GM19240 (cell line): ENCODE measurements at regions not wholly inside any gene's neighbourhood (a gene's known extent, or its start where the extent isn't known, plus 50 kb on each side); places are given as distances from the start of the nearest gene placed in this dataset.

Source experiments
- DNase-seq: peaks from one replicate; pipeline ENCODE4 v3.0.0; 2011; ENCODE audit warnings: low spot score; ENCODE audit not compliant: insufficient read length

DNA sequence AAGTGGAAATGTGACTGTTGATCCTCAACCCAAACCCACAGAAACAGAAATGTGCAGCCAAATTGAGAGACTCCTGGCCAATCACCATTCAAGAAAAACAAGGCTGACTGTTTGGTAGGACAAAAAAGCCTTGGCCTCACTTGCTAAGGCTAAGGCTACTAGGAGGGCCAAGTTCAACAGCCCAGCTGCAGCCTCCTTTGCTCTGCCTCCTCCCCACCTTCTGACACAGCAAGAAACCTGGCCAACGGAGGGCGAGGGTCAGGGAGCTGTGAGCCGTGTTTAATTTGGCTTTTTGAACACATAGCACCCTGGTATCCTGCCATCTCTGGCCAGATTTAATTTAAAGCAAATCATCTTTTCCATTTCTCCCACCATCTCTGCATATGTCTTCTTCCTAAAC, 165.8 kb upstream of the RAB4A start:
- no peak for DNase-seq

DNA sequence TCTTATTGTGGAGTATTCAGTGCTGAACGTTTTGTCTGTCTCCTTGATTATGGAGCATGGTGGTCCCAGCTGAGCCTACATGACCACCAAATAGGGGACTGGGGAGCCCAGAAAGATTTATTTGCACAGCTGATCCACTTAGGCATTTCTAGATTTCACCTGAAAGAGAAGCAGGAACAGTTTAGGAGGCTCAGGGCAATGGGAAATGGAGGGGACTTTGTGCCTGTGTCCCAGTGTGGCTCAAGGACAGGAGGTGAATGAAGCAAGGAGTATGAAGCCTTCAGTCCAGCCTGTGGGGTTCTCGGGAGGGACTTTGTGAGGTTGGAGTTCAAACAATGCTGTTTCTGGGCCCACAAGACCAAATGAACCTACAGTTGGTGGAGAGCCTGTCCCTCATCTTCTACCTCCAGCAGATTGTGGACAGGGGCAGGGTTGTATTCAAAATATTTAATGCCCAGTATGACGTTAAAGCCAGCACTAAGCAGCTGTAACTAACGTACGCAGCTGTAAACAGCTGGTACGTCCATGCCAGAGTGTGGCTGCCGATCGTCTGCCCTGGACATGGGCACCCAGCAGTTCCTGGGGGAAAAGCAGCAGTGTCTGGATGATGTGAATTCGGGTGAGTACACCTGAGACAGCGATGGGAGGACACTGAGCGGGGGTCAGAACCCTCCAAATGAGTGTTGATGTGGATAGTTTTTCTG, 164.9 kb upstream of the RAB4A start:
- no peak for DNase-seq

DNA sequence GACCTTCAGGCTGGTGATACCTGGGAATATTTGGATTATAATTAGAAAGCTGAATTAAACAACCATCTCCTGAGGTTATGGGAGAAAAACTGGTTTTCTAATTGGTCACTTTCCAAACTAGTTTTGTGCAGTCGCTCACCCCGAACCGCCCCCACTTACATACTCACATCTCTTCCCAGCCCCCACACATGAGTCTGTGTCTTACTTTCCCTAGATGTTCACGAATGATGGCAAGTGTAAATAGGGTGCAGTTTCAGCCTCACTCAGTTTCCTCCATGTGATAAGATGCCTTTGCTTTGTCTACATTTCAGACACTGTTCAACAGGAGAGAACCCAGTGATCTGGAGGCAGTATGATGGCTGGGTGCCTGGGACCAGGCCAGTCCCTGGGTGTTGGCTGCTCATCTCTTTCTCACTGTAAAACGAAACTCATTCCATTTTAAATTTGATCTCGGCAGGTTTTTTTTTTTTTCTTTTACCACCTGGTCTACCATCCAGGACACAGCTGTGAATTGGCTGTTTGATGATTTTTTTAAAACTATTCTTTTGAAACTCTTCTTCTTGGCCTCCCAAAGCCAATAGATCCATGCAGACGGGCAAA, 164.3 kb upstream of the RAB4A start:
- DNase-seq: no peak

DNA sequence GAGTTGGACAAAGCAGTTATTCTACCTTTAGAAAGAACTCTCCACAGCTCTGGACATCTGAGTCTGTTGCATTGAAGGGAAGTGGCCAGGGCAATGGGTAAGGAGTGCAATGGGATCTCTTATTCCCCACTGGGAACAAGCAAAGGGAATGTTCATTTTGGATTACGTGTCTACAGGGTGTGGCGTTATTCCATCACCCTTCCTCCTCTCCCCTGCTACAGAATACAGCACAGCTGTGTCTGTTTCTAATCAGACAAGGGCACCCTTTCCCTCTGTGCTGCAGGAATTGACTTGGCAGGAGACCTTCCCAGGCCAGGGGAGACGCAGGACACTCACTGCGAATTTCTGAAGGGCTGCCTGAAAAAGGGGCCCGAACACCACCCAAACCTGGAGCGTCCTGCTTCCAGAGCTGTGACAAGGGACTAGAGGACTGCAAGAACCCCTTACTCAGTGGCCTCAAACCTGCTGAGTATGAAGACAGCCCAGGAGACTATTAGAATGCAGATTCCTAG, 163.6 kb upstream of the RAB4A start:
- DNase-seq: no peak

DNA sequence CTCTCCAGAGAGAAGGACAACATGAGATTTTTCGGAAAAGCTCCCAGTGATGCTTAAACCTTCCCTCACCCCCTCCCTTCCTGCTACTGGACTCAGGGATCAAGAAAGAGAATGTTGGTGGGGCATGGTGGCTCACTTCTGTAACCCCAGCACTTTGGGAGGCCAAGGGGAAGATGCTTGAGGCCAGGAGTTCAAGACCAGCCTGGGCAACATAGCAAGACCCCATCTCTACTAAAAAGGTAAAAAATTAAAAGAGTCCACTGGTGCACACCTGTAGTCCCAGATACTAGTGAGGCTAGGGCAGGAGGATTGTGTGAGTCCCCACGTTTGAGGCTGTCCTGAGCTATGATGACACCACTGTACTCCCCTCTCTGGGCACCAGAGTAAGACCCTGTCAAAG, 162.9 kb upstream of the RAB4A start:
- DNase-seq: no peak

DNA sequence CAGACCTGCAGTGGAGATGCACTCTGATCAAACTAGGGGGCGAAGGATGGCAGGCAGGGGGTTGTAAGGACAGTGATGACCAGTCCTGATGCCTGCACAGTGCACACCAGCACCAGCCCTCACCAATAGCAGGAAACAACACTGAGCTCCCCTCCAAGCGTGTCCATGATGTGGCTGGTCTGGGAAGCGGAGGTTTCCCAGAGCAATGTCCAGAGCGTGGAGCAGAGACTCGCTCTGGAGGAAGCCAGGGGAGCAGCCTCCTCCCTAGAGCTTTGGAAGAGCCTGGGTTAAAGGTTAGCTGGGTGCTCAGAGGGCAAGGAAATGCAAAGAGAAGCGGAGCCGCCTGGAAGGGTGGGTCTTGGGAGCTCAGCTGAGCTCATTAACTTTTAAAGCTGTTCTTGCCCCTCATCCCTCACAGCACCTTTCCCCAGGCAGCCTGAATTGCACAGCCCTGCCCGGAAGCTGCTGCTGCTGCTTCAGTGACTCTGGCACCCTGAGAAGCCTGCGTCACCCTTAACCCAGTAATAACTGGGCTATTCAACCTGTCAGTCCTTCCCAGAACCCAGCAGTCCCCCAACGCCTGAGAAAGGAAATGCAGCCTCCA, 162.2 kb upstream of the RAB4A start:
- DNase-seq: no peak

DNA sequence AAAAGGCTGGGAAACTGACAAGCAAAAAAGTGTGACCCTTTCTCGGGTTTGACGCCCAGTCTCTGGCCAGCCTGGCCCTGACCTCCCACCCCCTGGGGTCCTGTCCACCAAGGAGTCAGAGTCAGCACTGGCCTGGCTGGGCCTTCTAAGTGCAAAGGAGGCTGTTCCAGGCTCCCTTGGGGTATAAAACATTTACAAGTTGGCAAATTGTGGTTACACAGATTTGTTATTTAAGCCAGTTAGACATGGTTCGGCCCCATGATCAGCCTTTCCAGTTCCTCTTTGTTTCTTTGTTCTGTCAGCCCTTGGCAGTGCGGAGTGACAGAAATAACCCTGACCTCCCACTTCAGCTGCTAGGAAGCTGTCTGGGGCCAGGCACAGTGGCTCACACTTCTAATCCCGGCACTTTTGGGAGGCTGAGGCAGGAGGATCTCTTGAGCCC, 161.6 kb upstream of the RAB4A start:
- DNase-seq: no peak

DNA sequence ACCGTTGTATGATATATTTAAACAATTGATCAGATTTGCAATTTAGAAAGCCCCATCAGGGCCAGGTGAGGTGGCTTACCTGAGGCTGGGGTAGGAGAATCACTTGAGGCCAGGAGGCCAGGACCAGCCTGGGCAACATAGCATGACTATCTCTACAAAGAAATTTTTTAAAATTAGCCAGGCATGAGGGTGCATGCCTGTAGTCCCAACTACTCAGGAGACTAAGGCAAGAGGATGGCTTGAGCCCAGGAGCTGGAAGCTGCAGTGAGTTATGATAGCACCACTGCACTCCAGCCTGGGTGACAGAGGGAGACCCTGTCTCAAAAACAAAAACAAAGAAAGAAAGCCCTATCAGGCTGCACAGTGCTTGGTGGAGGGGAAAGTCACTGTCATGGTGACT, 159.9 kb upstream of the RAB4A start:
- DNase-seq: no peak

DNA sequence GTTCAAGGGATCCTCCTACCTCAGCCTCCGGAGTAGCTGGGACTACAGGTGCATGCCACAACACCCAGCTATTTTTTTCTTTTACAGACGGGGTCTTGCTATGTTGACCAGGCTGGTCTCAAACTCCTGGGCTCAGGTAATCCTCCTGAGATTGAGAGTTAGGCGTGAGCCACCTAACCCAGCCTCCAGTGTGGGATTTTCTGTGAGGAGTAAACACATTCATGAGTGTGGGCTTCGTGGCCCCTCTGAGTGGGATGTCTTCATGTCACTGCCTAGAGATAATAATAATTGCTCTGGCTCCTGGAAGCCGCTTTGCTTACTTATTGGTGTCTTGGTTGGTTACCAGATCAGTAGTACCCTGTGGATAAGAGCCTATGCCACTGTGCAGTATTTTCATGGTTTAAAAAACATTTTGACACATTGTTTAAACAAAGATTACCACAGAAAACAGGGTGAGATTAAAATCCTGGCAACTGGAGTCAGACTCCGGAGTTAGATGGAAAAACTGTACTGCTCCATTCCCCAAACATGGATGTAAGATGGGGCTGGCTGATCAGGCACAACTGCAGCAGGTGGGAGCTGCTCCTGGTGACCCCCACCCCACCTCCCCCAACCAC, 159.1 kb upstream of the RAB4A start:
- no peak for DNase-seq

DNA sequence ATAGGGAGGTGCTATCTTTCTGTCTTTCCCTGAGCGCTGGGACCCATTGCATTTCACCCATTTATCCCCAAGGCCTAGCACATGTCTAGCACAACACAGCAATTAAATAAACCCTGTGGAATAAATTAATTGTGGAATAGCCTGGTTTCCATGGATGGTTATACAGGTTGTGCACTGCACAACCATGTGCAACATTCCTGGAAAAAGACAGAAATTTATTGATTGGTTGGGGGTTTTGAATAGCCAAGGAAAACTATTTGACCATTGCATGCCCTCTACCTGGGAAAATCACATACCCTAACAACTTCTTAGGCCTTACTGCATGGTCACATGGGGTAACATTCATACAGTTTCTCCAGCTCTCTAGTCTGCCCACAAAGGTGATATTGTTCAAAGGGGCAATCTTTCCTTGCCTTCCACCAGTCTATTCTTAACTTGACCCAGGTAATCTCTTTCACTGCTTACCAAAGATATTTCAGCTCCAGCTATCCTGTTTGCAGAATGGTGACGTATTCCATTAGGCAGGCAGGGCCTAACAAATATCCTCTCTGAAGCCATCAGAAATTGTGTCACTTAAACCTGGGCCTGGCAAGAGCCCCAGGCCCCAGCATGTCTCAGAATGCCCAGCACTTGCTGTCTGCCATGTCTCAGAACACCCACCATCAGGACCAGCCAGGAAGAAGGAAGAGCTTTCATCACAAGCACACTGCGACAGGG, 157.9 kb upstream of the RAB4A start:
- DNase-seq: no peak

DNA sequence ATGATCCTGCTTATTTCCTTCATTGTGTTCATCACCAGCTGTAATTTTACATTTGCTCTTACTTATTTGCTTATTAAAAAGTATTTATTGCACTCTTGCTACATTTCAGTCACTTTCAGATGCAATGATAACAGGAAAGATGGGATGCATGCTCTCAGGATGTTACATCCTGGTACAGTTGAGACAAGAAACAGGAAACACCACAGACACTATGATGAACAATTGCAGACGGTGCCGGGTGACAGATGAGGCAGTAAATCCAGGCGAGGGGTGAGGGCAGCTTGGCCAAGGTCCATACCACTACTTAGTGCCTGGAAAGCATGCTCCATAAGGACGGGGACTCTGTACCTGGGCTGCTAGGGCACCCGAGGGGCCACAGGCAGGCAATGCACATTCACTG, 156.6 kb upstream of the RAB4A start:
- no peak for DNase-seq

DNA sequence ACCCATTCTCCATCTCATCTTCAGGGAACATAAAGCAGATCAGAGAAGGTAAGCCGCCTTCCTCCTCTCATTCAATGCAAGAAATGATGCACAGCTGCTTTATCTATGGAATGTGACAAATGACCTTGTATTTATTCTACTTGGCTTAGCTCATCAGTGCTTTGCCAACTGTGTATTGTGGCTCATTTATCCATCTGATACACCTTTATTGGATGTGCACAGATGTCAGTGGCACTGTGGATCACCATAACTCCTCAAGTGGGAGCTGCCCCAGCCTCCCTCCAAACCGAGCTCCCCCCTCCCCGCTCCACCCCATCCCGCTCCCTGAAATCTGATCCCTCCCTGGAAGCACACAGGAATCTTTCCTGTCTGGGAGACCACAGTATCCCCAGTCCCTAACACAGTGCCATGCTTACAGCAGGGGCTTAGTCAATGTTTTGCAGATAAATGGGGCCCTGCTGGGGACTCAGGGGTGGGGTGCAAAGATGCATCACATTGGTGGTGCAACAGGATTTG, 156.0 kb upstream of the RAB4A start:
- no peak for DNase-seq

DNA sequence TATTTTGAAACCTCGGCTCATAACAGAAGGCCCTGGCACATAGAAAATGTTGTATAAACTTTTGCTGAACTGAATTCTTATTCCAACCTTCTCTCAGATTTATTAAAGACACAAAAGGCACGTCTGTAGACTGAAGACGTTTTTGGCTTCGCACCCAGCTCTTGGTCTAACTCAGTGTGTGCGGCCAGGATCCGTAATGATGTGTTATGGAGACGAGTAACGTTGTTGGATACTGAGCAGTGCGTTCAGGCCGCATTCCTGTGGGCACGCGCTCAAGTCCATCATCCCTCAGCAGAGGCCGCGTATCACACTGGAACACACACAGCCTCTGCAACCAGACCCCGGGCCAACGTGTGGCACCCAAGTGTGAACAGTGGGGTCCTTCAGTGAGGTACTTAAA, 154.8 kb upstream of the RAB4A start:
- DNase-seq: no peak

DNA sequence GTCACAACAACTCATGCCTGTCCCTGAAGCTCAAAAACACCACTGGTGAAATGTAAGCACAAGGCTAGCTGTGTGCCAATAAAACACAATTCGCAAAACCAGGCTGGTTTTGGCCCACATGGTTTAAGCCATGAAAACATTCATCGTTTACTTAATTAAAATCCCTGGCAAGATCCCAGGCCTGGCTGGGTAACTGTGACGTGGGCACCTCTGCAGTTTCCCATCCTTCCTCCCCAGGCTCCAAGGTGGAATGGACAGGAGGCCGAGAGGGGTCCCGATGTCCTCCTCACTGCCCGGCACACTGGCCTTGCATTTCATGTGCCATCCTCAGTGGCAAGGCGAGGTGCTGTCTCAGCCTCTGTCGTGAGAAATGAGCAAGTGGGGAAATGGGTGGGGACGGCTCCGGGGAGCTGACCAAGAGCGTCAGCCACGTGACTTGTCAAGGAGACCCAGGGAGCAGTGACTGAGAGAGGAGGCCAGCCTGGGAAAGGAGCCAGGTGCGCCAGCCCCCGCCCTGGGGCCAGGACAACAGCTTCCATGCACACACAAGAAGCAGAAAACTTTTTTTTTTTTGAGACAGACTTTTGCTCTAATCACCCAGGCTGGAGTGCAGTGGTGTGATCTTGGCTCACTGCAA, 153.1 kb upstream of the RAB4A start:
- no peak for DNase-seq

DNA sequence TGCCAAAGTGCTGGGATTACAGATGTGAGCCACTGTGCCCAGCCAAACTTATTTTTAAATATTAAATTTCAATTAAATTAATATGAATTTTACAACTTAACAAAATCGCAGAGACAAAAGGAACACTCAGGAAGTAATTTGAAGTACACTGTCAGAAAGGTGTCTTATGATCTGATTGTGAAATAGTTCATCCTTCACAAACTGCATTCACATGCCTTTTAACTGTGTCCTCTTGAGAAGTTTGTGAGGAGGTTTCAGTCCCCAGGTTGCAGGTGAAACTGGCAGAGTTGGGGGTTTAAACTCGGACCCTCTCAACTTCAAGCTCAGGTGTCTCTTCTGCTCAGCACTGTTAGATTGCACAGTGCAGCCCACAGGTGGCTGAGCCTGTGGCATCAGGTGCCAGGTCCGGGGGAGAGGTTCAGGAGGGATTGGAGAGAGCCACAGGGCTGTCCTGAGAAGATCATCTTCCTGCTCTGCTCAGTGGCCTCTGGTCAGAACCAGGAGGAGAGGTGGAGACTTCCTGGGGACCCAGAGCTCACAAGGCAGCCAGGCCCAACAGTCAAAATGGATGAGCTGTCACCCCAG, 152.3 kb upstream of the RAB4A start:
- DNase-seq: no peak

DNA sequence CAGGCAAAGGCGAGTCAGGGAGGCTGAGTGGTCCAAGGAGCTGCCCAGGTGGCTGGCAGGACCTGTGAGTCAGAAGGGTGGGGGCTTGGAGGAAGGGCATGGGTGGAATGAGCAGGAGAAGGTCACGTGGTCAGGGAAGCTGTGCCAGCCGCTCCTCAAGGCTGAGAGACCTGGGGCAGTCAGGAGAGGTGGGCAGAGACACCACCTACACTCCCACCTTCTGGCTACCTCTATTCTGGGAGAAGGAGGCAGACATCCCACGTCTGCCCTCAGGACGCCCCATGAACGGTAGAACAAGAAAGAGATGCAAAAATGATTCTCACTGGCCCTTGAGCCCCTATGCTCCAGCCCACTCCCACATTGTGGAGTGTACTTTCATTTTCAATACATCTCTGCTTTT, 151.8 kb upstream of the RAB4A start:
- DNase-seq: no peak

DNA sequence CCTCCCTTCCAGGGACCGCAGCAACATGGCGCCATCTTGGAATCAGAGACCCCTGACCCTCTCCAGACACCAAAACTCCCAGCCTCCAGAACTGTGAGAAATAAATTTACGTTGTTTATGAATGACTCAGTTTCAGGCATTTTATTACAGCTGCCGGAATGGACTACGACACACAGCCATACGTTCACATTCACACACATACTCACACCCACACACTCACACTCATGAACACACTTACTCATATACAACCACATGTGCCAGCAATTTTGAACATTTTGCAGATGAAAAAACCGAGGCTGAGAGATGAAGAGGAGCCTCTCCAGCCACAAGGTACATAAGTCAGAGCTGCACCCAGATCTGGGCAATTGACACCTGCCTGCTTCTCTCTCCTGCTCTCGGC, 151.0 kb upstream of the RAB4A start:
- no peak for DNase-seq

DNA sequence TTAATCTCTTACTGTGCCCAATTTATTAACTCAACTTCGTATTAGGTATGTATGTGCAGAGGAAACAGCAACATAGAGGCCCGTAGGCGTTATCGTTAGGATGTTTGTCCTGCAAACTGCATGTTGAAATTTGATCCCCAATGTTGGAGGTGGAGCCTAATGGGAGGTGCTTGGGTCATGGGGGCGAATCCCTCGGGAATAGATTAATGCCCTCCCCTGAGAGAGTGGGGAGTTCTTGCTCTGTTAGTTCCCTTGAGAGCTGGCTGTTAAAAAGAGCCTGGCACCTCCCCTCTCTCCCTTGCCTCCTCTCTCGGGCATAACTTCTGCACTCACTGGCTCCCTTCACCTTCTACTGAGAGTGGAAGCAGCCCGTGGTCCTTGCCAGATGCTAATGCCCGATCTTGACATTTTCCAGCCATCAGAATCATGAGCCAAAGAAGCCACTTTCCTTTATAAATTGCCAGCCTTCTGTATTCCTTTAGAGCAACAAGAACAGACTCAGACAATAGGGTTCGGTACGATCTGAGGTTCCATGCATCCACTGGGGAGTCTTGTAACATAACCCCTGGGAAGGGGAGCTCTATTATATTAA, 149.0 kb upstream of the RAB4A start:
- DNase-seq: no peak

DNA sequence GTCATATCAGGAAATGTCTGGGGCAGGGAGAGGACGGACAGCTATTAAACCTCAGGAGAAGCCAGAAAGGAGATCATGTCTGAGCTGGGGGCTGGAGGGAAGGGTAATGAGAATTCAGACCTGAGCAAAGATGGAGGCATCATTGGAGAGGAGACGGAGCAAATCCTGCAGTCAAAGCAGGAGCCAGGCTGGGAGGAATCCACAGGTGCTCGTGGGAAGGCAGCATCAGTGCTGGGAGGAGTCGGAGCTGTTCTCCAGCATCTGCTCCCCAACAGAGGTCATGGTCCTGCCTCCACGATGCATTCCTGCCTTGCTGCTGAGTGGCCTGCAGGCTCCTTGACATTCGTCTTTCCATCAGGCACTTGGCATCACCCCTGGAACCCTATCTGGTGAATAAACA, 148.3 kb upstream of the RAB4A start:
- DNase-seq: no peak

DNA sequence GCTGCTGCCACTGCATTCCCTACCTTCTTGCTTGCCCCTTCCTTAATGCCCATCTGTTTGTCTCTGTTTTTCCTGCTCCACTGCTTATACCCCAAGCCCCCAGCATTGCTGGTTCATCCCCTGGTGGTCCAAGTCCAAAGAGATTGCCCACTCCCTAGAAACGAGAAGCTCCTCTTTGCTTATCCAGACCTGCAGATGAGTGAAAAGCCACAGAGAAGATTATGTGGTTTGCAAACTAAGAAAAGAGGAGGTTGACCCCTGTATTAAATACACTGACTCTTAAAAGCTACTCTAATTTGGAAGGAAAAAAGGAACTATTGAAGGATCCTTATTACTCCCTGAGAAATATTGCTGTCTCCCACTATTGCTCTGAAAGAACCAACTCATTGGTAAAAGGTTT, 146.8 kb upstream of the RAB4A start:
- DNase-seq: no peak
